ENCODE measurements at regions not wholly inside any gene's neighbourhood (a gene's known extent, or its start where the extent isn't known, plus 50 kb on each side); places are given as distances from the start of the nearest gene placed in this dataset.
"Not testable (repeated sequence)": the region's sequence is repeated elsewhere in the genome, so short reads cannot be mapped to it uniquely, and the experiment has no call there.

DNA sequence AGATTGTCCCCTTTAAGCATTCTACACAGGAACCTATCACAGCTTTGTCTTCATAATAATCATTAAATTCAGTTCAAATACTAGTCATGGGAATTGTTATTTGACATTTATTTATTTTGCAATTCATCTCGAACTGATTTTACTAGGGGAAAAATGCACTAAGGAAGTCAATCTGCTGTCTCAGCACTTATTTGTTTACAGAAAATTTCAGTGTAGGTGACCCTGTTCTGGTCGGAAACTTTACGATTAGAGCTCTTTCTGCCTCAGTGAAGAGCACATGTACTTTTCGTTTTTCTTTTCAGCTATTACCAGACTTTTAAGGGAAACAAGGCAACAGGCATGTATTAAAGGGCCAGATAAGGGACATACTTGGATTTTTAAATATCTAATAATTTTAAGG is 1405.7 kb upstream of the ZEB2 start:
- no peak for DNase-seq

DNA sequence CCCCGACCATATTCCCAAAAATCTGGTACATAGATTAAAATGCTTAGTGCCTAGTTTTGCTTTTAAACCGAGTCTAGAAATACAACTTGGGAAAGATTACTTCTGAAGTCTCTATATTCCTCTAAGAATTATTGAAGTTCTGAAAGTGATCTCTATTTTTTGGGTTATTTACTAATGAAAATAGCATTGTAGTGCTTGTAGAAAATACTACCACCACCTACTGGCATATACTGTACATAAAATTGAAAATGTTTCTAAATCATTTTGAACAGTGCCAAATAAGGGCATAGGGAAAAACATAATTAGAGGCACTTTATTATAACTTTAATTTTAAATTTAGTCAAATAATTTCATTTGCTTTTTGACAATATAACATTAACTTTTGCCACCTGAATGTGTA is 1399.6 kb upstream of the ZEB2 start:
- DNase-seq, result no peak

DNA sequence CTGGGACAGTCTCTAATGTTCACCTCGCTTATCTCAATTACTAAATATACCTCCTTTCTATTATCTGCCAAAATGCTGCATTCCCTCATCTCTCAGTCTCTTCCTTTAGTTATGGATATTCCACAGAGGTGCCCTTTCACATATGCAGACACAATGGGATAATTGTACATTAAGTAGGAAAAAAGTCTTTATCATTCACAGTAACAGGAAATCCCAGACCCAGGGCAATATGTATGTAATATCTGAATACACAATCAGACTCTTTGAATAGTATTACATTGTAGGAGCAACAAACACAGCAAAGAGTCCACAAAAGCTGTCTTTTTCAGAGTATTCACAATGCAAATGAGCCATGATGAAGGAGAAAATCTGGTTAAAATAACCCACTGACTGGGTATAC is 1399.0 kb upstream of the ZEB2 start:
- no peak for DNase-seq

DNA sequence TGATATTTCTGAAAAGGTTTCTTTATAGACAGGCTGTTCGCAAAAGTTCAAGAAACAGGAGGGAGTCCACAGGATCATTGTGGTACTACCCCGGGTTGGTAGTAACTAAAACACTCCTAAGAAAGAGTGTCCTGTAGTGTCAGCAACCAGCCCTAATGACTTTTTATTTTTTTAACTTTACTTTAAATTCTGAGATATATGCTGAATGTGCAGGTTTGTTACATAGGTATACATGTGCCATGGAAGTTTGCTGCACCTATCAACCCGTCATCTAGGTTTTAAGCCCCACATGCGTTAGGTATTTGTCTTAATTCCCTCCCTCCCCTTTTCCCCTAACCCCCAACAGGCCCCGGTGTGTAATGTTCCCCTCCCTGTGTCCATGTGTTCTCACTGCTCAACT is 1396.9 kb upstream of the ZEB2 start:
- no peak for DNase-seq

DNA sequence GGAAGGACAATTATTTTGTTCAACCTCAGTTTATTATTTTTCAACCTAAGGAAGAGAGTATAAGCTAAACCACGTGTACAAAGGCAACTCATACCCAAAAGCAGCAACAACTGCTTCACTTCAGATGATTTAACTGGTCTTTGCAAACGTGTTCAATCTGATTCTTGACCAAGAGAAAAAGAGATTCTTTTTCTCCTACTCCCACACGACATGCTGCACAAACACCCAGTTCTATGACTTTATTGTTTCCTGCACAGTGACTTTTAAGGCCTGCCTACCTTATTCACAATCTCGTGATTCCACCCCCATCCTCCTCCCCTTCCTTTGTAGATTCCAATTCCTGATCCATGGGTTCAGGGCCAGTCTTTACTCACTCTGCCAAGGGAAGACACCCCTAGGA is 1394.8 kb upstream of the ZEB2 start:
- no peak for DNase-seq

DNA sequence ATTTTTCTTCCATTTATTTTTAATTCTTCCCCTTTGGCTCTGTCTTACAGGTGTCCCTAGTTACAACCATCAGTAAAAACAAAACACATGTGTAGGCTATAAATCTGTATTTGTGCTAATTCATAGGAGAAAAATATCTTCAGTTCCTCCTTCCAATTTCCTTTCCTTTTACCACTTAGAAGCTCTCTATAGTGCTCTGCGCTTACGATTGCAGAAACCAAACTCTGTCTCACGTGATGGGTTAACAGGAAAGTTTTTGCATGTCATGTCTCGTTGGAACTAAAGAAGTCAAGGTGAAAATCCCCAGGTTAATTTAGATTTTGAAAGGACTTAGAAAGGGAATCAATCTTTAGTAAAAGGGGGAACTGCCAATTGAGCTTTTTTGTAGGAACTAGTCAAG is 1390.5 kb upstream of the ZEB2 start:
- DNase-seq, result no peak

DNA sequence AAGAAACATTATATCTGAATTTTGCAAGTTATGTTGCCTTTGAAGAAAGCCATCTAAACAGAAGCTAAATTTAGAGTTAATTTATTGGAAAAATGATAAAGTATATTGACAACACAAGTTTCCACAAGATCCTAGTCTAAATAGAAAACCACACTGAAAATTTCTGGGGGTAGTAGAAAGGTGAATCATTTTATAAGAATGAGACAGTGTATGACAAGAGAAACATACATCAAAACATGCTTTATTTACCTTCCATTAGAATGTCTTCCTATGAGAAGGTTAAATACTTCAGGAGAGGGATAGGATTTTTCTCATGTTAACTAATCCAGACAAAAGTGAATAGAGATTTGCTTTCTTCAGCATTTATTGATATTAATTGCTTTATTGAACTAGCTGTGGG is 1389.8 kb upstream of the ZEB2 start:
- no peak for DNase-seq

DNA sequence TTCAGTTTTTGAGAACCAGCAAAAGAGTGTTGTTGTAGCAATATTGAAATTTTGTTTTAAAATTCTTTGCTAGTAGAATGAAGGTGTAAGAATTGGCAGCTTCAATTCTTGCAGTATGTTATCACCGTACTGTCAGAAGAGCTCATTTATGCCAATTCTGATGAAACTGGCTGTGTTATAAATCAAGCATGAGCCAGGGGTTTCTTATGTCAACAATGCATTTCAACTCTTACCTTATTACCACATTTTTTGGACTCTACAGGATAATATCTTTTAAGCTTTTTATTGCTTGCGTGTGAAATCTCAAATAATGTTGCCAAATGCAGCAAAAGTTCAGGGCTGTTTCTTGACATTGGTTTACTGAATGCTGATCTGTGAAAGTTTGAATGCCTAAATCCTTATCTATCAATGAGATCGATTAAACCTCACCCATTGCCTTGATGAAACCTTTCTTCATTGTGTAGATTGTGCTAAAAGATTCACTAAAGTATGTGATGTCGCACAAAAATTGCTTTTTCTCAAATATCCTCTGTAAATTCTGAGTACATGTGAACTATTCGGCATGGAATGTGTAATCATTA is 1389.3 kb upstream of the ZEB2 start:
- DNase-seq, result no peak

DNA sequence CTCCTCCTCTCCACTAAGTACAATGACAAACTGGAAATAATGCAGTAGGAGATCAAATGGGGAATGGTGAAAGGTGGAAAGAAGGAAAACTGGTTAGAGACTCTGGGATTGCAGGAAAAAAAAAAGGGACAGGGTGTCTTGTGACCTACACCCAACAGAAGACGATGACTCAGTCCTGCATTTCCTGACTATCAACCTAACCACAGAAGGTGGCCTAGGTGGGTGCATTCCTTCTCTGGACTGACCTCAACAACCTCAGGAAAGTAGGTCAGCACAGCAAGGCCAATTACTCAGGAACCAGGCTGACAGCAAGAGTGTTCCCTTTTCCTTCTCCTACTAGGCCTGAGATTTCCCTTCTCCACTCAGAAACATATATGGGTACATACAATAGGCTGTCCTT is 1386.4 kb upstream of the ZEB2 start:
- DNase-seq, result no peak

DNA sequence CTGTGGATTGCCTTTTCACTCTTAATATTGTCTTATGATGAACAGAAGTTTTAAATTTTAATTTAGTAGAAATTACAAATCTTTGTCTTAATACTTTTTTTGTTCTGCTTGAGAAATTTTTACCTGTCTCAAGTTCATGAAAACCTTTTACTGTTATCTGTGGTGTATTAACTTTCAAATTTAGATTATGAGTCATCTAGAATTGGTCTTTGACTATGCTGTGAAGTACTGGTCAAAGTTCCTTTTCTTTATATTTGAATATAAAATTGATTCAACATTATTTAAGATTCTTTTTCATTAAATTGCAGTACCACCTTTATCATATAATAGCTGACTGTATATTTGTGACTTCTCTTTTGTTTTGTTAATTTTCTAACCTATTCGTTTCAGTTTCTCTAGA is 1385.5 kb upstream of the ZEB2 start:
- no peak for DNase-seq

DNA sequence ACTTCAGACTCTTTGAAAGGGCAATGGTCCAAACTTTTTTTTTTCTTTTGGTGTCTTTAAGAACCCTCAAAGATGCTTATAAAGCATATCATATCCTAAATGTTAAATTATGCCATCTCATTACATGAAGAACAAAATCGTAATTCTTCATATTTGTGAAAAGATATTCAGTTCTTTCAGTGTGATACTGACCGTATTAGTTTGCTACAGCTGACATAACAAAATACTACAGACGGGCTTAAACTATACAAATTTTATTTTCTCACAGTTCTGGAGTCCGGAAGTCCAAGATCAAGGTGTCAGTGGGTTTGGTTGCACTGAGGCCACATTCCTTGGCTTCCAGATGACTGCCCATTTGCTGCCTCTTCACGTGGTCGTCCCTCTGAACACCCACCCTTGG is 1377.2 kb upstream of the ZEB2 start:
- no peak for DNase-seq

DNA sequence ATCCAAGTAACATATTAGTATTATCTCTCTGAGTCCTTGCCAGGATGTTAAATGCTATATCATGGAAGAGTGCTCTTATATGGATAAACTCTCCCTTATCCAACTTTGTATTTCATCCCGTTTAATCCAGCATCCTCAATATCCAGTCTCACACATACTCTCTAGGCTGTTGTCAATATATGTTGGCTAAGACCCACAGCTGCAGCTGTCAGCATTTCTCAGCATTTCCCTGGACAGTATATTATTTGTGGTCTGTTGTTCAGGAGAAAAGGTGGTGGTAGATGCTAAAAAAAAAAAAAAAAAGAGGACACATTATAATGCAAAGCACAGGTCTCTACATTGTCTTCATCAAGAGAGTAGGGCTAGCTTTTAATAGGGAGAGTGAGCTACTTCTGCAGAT is 1368.0 kb upstream of the ZEB2 start:
- DNase-seq, result no peak

DNA sequence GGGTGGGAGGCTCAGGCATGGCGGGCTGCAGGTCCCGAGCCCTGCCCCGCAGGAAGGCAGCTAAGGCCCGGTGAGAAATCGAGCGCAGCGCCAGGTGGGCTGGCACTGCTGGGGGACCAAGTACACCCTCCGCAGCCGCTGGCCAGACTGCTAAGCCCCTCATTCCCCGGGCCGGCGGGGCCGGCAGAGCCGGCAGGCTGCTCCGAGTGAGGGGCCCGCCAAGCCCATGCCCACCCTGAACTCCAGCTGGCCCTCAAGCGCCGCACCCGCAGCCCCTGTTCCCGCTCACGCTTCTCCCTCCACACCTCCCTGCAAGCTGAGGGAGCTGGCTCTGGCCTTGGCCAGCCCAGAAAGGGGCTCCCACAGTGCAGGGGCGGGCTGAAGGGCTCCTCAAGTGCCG is 1361.1 kb upstream of the ZEB2 start:
- DNase-seq, result not testable (repeated sequence)

DNA sequence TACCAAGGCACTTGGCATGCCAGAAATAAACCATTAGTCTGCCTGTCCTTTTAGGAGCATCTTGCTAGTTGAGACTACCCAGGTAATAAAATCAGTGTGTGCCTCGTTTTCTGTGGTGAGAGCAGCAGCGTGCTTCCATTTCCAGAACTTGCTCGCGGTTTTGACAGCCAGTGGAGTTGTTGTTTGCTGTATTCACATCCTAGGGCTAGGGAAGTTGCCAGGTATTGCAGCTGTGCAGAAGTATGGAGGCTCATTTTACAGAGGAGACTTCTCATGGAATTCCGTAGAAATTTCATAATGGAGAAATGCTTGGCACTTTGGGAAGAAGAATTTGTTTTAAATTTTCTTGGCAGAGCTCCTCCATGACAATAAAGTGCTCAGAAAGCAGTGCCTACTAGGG is 1355.1 kb upstream of the ZEB2 start:
- DNase-seq, result no peak

DNA sequence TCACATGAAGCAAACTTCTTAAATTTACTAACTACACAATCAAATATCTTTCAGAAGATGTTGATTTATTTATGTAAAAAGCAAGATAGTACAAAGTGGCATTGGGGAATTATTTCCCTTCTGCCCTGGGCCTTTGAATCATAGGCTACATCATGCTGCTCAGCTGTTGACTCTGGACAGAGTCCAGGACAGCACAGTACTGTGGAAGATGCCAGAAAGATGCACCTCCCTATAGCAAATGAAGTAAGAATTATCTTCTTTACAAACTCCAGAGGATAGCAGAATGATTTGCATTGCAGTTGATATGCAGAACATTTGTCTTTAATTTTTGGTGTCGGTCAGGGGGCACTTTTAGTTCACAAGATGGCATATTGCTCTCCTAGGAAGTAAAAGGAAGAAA is 1354.5 kb upstream of the ZEB2 start:
- DNase-seq, result no peak

DNA sequence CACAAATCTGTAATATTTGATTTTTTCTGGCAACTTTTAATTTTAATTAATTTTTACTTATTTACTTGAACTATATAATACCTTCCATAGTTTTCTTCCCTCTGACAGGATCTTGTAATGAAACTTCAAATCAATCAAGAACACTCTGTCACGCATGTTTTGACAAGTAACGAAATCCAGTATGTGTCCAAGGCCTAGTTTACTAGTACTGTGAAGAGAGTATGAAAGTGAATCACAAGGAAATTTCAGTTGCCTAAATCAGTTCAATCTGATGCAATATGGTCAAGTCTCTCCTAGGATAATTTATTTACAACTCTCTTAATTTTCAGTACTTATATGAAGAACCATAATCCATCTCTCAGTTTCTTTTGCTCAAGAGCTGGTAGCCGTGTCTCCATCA is 1344.6 kb upstream of the ZEB2 start:
- no peak for DNase-seq

DNA sequence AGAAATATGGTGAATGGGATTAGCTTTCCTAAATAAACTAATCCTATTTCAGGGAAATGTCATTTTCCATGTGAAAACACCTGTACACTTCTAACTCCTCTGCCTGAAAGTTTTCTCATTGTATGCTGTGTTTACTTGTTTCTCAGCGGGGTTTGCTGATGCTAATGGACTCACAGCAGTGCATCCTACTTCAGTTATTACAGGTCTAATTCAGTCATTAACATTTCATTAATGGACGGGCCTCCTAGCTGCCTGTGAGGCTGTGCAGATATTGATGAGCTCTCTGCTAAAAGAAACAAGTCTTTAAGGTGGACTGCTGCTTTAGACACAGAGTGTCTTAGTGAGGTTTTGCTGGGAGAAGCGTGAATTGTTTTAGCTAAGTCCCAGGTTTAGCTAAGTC is 1342.0 kb upstream of the ZEB2 start:
- no peak for DNase-seq

DNA sequence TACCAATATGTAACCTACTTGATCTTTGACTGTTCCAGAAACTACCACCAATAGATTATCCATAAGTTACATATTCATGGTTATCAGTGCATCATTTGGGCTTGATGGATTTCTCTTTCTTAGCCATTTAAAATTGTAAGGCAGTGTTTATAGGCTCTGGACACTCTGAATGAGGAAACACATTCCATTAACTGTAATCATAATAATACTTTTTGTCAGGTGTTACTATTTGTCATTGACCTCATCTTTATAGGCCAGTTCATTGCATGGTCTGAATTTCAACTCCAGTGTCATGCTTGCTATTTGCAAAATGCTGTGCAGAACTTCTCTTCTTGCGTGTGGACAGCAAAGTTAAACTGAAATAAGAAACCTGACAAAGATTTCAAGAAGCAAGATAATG is 1340.2 kb upstream of the ZEB2 start:
- DNase-seq, result no peak

DNA sequence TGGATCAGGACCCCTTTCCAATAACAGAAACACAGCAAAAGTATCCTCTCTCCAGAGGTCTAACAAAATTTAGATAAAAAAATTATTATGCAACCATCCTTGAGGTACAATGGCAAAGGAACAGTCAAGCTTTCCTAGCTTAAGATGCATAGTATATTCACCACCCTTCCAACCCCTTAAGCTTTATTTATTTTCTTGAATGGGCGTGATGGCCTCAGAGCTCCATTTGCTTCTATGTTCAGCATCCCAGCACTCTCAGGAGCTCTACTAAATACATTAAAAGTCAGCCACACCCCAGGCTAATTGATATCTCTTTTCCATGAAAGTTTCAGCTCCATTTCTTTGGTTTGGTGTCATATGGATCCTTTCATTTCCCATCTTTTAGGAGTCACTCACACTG is 1335.2 kb upstream of the ZEB2 start:
- DNase-seq, result no peak

DNA sequence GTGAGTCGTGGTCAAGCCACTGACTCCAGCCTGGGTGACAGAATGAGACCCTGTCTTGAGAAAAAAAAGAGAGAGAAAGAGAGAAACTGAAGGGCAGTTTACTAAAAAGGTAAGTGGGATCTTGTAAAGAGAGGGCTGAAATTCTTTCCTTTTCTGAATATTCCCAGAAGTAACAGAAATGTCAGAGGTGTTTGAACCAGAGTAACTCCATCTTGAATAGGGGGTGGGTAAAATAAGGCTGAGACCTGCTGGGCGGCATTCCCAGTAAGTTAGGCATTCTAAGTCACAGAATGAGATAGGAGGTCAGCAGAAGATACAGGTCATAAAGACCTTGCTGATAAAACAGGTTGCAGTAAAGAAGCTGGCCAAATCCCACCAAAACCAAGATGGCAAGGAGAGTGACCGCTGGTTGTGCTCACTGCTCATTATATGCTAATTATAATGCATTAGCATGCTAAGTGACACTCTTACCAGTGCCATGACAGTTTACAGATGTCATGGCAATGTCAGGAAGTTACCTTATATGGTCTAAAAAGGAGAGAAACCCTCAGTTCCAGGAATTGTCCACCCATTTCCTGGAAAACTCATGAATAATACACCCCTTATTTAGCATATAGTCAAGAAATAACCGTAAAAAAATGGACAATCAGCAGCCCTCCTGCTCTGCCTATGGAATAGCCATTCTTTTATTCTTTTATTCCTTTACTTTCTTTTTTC is 1334.3 kb upstream of the ZEB2 start:
- DNase-seq, result no peak

DNA sequence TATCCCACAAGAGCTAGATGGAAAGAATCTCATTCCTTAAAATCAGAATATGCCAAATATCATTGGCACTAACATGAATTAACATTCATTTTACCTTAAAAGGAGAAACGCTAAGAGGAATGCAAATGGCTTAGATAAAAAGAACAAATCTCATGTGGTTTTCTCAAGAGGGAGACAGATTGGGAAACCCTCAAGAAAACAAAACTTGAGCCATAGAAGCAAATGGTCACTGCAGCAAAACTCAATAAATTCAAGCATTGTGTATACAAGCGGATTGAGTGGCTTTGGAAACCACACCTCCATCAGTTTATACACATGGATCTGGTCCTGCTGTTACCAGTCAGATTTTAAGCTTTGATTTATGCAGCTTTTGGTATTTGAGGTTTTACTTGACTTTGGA is 1331.8 kb upstream of the ZEB2 start:
- DNase-seq, result no peak

DNA sequence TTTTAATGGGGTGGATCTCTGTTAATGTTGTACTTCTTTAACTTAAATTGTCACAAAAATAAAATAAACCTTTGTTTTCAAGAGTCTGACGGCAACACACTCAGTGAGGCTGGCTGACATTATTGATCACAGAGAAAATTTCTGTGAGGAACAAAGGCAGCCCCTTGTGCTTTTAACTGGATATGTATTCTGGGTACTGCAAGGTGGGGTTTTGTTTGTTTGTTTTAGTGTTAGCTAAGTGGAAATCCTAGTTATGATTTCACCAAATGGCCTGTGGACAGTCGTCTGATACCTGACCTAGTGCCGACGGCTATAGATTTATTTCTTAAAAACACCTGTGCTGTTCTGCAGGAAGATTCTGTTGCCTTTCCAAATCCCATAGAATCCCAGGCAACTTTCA is 1329.5 kb upstream of the ZEB2 start:
- no peak for DNase-seq

DNA sequence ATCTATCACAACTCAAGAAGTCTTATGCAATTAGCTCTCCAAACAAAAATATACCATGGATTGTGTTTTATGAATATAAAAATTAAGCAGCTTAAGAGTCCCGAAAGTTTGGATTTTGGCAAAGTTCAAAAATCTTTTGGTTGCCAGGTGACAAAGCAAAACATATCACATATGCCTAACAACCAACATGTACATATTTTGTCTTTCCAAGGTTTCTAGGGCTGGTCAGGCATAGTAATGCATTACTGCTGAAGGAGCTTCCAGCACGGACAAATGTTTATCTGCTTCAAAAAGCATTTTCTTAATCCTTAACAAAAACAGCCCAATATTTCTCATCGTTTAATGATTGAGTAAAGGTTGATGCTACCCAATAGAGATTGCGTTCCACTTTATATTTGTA is 1327.1 kb upstream of the ZEB2 start:
- DNase-seq, result no peak

DNA sequence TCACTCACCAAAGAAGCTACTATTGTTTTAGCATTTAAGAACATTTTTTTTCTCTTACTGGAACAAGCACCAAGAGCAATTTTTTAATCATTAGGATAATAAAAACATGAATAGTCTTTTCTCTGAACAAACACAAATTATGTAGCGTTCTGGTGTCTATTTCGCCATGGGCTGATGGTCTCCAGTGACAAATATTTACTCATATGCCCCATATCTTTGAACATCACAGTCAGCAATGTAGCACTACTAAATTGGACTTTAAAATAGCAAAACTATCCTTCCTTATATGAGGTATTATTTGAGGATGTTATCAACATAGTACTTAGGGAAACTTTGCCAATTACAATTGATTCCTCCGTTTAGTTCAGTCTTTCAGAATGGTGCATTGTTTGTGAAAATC is 1326.0 kb upstream of the ZEB2 start:
- DNase-seq, result no peak

DNA sequence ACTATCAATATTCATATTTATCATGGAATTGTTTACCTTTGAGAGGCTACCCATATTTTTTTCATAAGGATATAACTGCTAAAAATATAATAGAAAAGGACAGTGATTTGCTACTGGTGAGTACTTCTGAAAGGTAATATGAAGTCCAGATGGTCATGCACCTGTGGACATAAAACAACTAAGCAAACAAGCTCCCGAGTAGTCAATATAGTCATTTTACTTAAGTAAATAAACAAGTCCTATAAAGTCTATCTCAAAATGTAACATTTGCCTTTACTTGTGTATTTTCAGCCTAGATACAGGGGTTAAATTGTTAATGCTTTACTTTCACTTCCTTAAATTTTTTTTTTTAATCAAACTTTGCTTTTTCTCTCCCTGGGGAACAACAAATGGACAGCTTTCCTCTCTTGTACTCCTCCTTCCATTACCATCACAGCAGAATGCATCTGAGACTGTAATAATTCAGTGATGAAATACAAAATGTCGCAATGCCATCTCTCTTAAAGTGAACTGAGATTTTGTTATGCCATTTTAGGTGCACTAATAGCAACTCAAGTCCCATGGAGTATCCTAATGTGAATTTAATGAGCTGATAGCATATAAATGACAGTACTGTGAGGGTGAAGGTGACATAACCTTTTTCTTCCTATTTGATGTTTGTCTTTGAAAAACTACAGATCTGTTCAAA is 1325.4 kb upstream of the ZEB2 start:
- no peak for DNase-seq

Measured in CD4-positive, alpha-beta T cell treated with Interleukin-21 for 1 hour (primary cell).